Mesenchymal stem cell (in vitro differentiated cells and primary cell): ENCODE measurements at regions not wholly inside any gene's neighbourhood (a gene's known extent, or its start where the extent isn't known, plus 50 kb on each side); places are given as distances from the start of the nearest gene placed in this dataset.
A peak's percentile ranks its signal among the peaks of the same experiment; 100 is the strongest.

Experiments
- DNase-seq: peaks from one replicate; pipeline ENCODE4 v3.0.0-alpha.2; 2013
- H2AFZ ChIP-seq: one replicate; pipeline ENCODE4 v1.6.1; 2013; ENCODE audit warnings: low read depth, mild to moderate bottlenecking, control low read depth, inconsistent platforms, low read length, moderate library complexity
- H2AK5ac ChIP-seq: 2 replicates; pipeline ENCODE4 v1.6.1; 2013; ENCODE audit warnings: low read length, moderate library complexity, mild to moderate bottlenecking, inconsistent platforms; ENCODE audit not compliant: severe bottlenecking
- H2BK120ac ChIP-seq: one replicate; pipeline ENCODE4 v1.6.1; 2013; ENCODE audit warnings: low read depth, mild to moderate bottlenecking, inconsistent platforms, low read length, moderate library complexity
- H2BK12ac ChIP-seq, 2 experiments: one replicate each; pipeline ENCODE4 v1.6.1; 2013; ENCODE audit warnings: inconsistent platforms in 2 of 2, low read length in 2 of 2, mild to moderate bottlenecking in 2 of 2, moderate library complexity in 2 of 2, control low read depth in 1 of 2
- H2BK15ac ChIP-seq: one replicate; pipeline ENCODE4 v1.6.1; 2013; ENCODE audit warnings: mild to moderate bottlenecking, low read depth, inconsistent platforms; ENCODE audit not compliant: poor library complexity, severe bottlenecking
- H2BK5ac ChIP-seq: 2 replicates; pipeline ENCODE4 v1.6.1; 2013; ENCODE audit warnings: low read depth, mild to moderate bottlenecking, low read length, control low read depth, inconsistent platforms; ENCODE audit not compliant: poor library complexity, severe bottlenecking
- H3K14ac ChIP-seq, 2 experiments: one replicate each; pipeline ENCODE4 v1.6.1; 2013; ENCODE audit warnings: inconsistent platforms in 2 of 2, low read length in 2 of 2, control low read depth in 1 of 2, mild to moderate bottlenecking in 1 of 2, moderate library complexity in 1 of 2
- H3K18ac ChIP-seq, 2 experiments: one replicate each; pipeline ENCODE4 v1.6.1; 2013; ENCODE audit warnings: inconsistent platforms in 2 of 2, low read length in 2 of 2, control low read depth in 1 of 2, low read depth in 1 of 2, mild to moderate bottlenecking in 1 of 2
- H3K23ac ChIP-seq, 2 experiments: one replicate each; pipeline ENCODE4 v1.6.1; 2013; ENCODE audit warnings: inconsistent platforms in 2 of 2, low read length in 2 of 2, mild to moderate bottlenecking in 2 of 2, moderate library complexity in 2 of 2, control low read depth in 1 of 2
- H3K27ac ChIP-seq: 2 replicates; pipeline ENCODE4 v1.5.1; 2013; ENCODE audit warnings: mild to moderate bottlenecking, moderate library complexity, low read length, control low read depth, inconsistent platforms; ENCODE audit not compliant: poor library complexity, severe bottlenecking
- H3K27me3 ChIP-seq, 2 experiments: 2 replicates each; pipeline versions ENCODE4 v1.6.1 to v1.7.0; 2013; ENCODE audit warnings: low read length in 2 of 2, mild to moderate bottlenecking in 2 of 2, moderate library complexity in 2 of 2, control low read depth in 1 of 2, inconsistent platforms in 1 of 2; ENCODE audit not compliant: control insufficient read depth in 1 of 2, insufficient read depth in 1 of 2
- H3K36me3 ChIP-seq, 2 experiments: 2 replicates each; pipeline versions ENCODE4 v1.6.1 to v1.7.0; 2013; ENCODE audit warnings: low read length in 2 of 2, control low read depth in 1 of 2, inconsistent platforms in 1 of 2, low read depth in 1 of 2, mild to moderate bottlenecking in 1 of 2; ENCODE audit not compliant: insufficient read depth in 2 of 2, control insufficient read depth in 1 of 2
- H3K4ac ChIP-seq, 2 experiments: one replicate each; pipeline ENCODE4 v1.6.1; 2013; ENCODE audit warnings: inconsistent platforms in 2 of 2, low read length in 2 of 2, mild to moderate bottlenecking in 2 of 2, moderate library complexity in 2 of 2, control low read depth in 1 of 2, low read depth in 1 of 2
- H3K4me1 ChIP-seq: 2 replicates; pipeline ENCODE4 v1.6.1; 2013; ENCODE audit warnings: low read depth, low read length, control low read depth; ENCODE audit not compliant: control insufficient read depth, insufficient read depth
- H3K4me2 ChIP-seq: 2 replicates; pipeline ENCODE4 v1.6.1; 2013; ENCODE audit warnings: low read length, mild to moderate bottlenecking, inconsistent platforms; ENCODE audit not compliant: poor library complexity, severe bottlenecking
- H3K4me3 ChIP-seq, 2 experiments: 2 replicates each; pipeline versions ENCODE4 v1.5.1 to v1.7.0; 2013; ENCODE audit warnings: low read length in 2 of 2, mild to moderate bottlenecking in 2 of 2, control low read depth in 1 of 2, low read depth in 1 of 2; ENCODE audit not compliant: insufficient read depth in 1 of 2
- H3K79me1 ChIP-seq: replicated peaks from 2 replicates; pipeline ENCODE4 v1.6.1; 2013; ENCODE audit warnings: mild to moderate bottlenecking, control low read depth, low read length, inconsistent platforms; ENCODE audit not compliant: poor library complexity, severe bottlenecking
- H3K9ac ChIP-seq: 2 replicates; pipeline ENCODE4 v1.7.0; 2013; ENCODE audit warnings: mild to moderate bottlenecking, low read length, moderate library complexity
- H3K9me3 ChIP-seq: 2 replicates; pipeline ENCODE4 v1.7.0; 2013; ENCODE audit warnings: mild to moderate bottlenecking, low read length; ENCODE audit not compliant: control insufficient read depth
- H4K8ac ChIP-seq: one replicate; pipeline ENCODE4 v1.6.1; 2013; ENCODE audit warnings: inconsistent platforms, mild to moderate bottlenecking, low read length, moderate library complexity
- H4K91ac ChIP-seq: one replicate; pipeline ENCODE4 v1.6.1; 2013; ENCODE audit warnings: mild to moderate bottlenecking, low read length, inconsistent platforms
- WGBS: methylation state at CpG from one replicate; pipeline ENCODE4 v1.1.7; 2013; ENCODE audit warnings: mixed read lengths; 5-methylcytosine and 5-hydroxymethylcytosine counted together

DNA sequence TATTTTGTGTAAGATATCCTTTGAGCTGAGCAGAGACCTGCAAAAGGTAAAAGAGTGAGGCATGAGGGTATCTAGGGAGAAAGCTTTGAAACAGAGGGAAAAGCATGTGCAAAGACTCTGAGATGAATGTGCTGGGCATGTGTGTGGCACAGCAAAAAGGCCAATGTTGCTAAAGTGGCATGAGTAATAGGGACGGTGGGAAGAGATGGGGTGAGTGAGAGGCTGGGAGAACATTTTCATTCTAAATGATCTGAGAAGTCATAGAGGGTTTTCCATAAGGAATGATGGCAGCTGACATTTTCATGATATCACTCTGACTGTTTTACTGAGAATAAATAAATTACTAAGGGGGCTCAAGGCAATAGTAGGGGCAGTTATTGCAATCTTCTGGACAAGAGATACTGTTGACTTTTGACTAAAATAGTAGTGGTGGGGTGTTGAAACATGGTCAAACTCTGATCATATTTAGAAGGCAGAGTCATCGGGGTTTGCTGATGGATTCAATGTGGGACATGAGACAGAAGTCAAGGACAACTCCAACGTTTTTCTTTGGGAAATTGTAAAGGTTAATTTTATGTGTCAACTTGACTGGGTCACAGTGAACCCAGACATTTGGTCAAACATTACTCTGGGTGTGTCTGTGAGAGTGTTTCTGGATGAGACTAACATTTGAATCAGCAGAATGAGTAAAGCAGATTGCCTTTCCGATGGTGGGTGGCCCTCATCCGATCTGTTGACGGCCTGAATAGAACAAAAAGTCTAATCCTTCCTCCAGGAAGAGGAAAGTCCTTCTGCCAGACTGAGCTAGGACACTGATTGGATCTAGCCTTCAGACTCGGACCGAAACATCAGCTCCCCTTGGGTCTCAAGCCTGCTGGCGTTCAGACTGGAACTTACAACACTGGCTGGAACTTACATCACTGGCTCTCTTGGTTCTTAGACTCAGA is 193.9 kb upstream of the PLXNC1 start:
- Histone ChIP-seq H3K18ac (no peak overlapping the region), H3K27me3 (no peaks in the 10 kb centered on the region), H4K8ac (no peak overlapping the region), H3K9ac (peak overlapping the region; percentile 71), H2AFZ (no peak overlapping the region), H2BK120ac (no peak overlapping the region), H2BK12ac (no peak overlapping the region), H3K14ac (no peak overlapping the region), H3K4me1 (no peaks in the 10 kb centered on the region), H3K4ac (no peak overlapping the region), H3K9me3 (peaks cover 5% of the 10 kb centered on the region), H3K4me2 (no peak overlapping the region), H3K23ac (no peak overlapping the region), H3K4me3 (peak overlapping the region in 1 of 2 experiments; percentile 55), H2BK15ac (no peak overlapping the region), H3K79me1 (no peaks in the 10 kb centered on the region), H3K36me3 (no peaks in the 10 kb centered on the region), H2AK5ac (no peak overlapping the region), H4K91ac (no peak overlapping the region), H2BK5ac (no peak overlapping the region), H3K27ac (no peak overlapping the region)
- WGBS: 78% methylated on average over 9 of the region's 9 CpGs
- DNase-seq: no peak

DNA sequence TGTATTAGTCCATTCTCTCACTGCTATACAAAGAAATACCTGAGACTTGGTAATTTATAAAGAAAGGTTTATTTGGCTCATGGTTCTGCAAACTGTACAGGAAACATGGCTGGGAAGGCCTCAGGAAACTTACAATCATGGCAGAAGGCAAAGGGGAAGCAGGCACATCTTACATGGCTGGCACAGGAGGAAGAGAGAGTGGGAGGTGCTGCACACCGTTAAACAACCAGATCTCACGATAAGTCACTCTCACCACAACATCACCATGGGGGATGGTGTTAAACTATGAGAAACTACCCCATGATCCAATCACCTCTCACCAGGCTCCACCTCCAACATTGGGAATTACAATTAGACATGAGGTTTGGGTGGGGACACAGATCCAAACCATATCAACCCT is 191.8 kb upstream of the PLXNC1 start:
- Histone ChIP-seq H3K27me3 (no peaks in the 10 kb centered on the region), H2BK120ac (no peak overlapping the region), H3K79me1 (no peaks in the 10 kb centered on the region), H3K14ac (no peak overlapping the region), H4K91ac (no peak overlapping the region), H3K23ac (no peak overlapping the region), H2BK5ac (no peak overlapping the region), H3K18ac (no peak overlapping the region), H3K4me1 (no peaks in the 10 kb centered on the region), H3K4me3 (no peak overlapping the region), H2BK12ac (no peak overlapping the region), H2BK15ac (no peak overlapping the region), H3K9me3 (no peaks in the 10 kb centered on the region), H3K4me2 (no peak overlapping the region), H3K9ac (no peak overlapping the region), H4K8ac (no peak overlapping the region), H3K36me3 (no peaks in the 10 kb centered on the region), H3K27ac (no peak overlapping the region), H2AK5ac (no peak overlapping the region), H2AFZ (no peak overlapping the region), H3K4ac (no peak overlapping the region)
- WGBS: no CpG with 5 or more reads among the region's 2 CpGs
- no peak for DNase-seq

DNA sequence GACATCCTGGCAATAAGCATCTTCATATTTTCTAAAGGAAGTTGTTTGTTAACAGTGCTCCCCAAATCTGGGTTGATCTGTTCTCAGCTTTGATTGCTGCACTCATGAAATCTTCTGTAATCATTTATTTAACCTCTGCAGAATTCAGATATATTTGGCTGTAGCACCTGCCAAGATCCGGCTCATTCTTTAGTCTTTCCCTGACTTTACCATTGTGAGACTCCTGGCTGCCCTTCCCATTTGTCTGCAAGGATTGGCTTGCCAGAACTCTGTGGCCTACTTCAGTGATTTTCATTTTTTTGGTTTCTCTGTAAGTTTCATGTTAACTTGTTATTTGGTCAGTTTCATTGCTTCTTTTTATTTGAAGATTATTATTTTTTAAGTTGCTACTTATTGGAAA is 191.2 kb upstream of the PLXNC1 start:
- 100% methylated on average over 1 of the region's 1 CpG for WGBS
- H2BK5ac ChIP-seq: no peak overlapping the region
- H2AK5ac ChIP-seq: no peak overlapping the region

DNA sequence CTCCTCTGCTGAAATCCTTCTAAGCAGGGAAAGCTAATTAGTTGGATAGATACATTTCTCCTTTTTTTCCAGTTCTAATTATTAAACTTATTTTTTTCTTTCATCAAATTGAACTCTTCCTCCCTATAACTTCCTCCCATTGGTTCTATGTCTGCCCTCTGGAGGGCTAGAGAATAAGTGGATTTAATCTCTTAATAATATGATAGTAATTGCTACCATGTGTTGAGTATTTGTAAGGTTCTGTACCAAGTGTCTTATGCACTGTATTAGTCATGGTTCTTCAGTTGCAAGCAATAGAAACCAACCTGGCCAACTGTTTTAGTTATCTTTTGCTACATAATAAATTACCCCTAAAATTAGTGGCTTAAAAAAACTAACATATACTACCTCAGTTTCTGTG is 190.5 kb upstream of the PLXNC1 start:
- H2BK12ac ChIP-seq: no peak overlapping the region
- H3K79me1 ChIP-seq: no peaks in the 10 kb centered on the region
- no peak overlapping the region for H2AFZ ChIP-seq
- H2BK120ac ChIP-seq: no peak overlapping the region
- H3K23ac ChIP-seq: no peak overlapping the region
- no peak overlapping the region for H3K18ac ChIP-seq
- H3K9me3 ChIP-seq: peaks cover 11% of the 10 kb centered on the region
- H3K27me3 ChIP-seq: no peaks in the 10 kb centered on the region
- no peak overlapping the region for H3K9ac ChIP-seq
- no peak overlapping the region for H3K27ac ChIP-seq
- no peak overlapping the region for H3K4me3 ChIP-seq
- no peak overlapping the region for H4K91ac ChIP-seq
- H2BK5ac ChIP-seq: no peak overlapping the region
- H2BK15ac ChIP-seq: no peak overlapping the region
- no peak overlapping the region for H2AK5ac ChIP-seq
- DNase-seq: no peak
- no peak overlapping the region for H4K8ac ChIP-seq
- H3K4me2 ChIP-seq: no peak overlapping the region
- H3K4ac ChIP-seq: no peak overlapping the region
- no peak overlapping the region for H3K14ac ChIP-seq
- H3K4me1 ChIP-seq: no peaks in the 10 kb centered on the region
- no peaks in the 10 kb centered on the region for H3K36me3 ChIP-seq

More for the DNA sequence above, 191.2 kb upstream of the PLXNC1 start:
- Histone ChIP-seq H4K91ac (no peak overlapping the region), H3K27me3 (no peaks in the 10 kb centered on the region), H3K79me1 (no peaks in the 10 kb centered on the region), H3K9me3 (peaks cover 4% of the 10 kb centered on the region), H3K27ac (no peak overlapping the region), H3K18ac (no peak overlapping the region), H3K9ac (no peak overlapping the region), H2BK15ac (no peak overlapping the region), H3K4me1 (no peaks in the 10 kb centered on the region), H3K36me3 (no peaks in the 10 kb centered on the region), H4K8ac (no peak overlapping the region), H2BK120ac (no peak overlapping the region), H3K4me3 (no peak overlapping the region), H3K4ac (no peak overlapping the region), H3K23ac (no peak overlapping the region), H3K14ac (no peak overlapping the region), H2AFZ (no peak overlapping the region), H3K4me2 (no peak overlapping the region), H2BK12ac (no peak overlapping the region)
- DNase-seq: no peak
